ENCODE measurements at regions not wholly inside any gene's neighbourhood (a gene's known extent, or its start where the extent isn't known, plus 50 kb on each side); places are given as distances from the start of the nearest gene placed in this dataset.

DNA sequence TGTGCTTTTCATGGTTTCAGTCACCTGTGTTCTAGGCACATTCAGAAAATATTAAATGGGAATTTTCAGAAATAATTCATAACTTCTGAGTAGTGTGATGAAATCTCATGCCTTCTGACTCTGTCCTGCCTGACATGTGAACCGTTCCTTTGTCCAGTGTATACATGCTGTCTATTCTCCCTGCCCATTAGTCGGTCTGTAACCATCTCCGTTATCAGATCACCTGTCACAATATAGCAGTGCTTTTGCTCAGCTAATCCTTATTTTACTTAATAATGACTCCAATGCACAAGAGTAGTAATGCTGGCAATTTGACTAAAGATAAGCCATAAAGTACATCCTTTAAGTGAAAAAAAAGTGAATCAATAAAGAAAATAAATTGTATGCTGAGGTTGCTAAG lies 597.5 kb downstream of the BRINP3 start:
- no peaks in the 10 kb centered on the region for H3K36me3 ChIP-seq (ENCODE audit: insufficient read depth, low read length)
- H2AFZ ChIP-seq (ENCODE audit: low read depth, low read length): no peak overlapping the region
- H3K9ac ChIP-seq (ENCODE audit: low read depth, low read length): no peak overlapping the region
- DNase-seq (no peak), ATAC-seq (ENCODE audit: insufficient read depth, low read depth) (no peak)
- H3K9me3 ChIP-seq (ENCODE audit: insufficient read depth, low read length, severe bottlenecking): no peaks in the 10 kb centered on the region
- H3K4me3 ChIP-seq (ENCODE audit: low read depth in 1 of 2, low read length in 2 of 2): no peak overlapping the region
- H4K20me1 ChIP-seq (ENCODE audit: insufficient read depth, low read length): no peaks in the 10 kb centered on the region
- H3K27me3 ChIP-seq (ENCODE audit: insufficient read depth, low read length, poor library complexity): no peaks in the 10 kb centered on the region
- no peak overlapping the region for H3K4me2 ChIP-seq (ENCODE audit: insufficient read depth, low read length)
- TF ChIP-seq CTCF (IDR thresholded peaks at IDR 0.05; ENCODE audit: borderline replicate concordance, extremely low read depth, low read length, poor library complexity, severe bottlenecking) (no peak), EZH2 (IDR thresholded peaks at IDR 0.05; ENCODE audit: borderline replicate concordance, low read depth, low read length, severe bottlenecking) (no peak)
- no peak overlapping the region for H3K27ac ChIP-seq (ENCODE audit: low read length)
- H3K79me2 ChIP-seq (ENCODE audit: insufficient read depth, low read length): no peaks in the 10 kb centered on the region
- no peaks in the 10 kb centered on the region for H3K4me1 ChIP-seq (ENCODE audit: insufficient read depth, low read length)

DNA sequence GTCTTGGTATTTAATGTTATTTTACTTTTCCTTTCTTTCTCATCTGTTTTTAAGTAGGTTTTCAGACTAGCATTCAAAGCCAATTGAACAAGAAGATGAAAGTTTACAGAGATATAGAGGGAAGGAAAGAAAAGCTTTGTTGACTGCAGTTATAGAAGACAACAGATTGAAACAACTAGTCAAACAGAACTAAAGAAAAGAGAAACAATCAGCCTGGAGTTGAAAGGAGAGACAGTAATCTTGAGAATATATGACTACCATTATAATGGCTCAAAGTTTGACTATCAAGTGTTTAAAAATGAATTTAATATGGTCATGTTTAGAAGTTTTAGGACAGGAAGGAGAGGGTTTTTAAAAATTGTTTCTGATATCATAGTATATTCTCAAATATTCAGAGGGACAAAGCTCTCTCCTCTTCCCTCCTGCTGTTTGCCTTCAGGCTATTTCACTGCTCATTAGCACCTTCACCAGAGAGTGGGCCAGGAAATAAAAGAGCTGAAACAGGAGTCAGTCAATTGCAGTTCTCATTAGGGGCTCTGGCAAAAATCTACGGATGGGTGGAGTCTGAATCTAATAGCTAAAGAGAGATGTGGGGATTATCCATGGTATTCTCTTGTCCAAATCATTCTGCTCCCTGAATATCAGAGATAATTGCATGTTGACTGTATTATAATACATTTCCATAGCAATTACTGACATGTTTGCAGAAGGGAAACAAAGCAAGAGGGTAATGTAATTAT lies 577.8 kb downstream of the BRINP3 start:
- Histone ChIP-seq H3K27me3 (ENCODE audit: insufficient read depth, low read length, poor library complexity) (no peaks in the 10 kb centered on the region), H3K9me3 (ENCODE audit: insufficient read depth, low read length, severe bottlenecking) (no peaks in the 10 kb centered on the region), H3K9ac (ENCODE audit: low read depth, low read length) (no peak overlapping the region), H3K79me2 (ENCODE audit: insufficient read depth, low read length) (no peaks in the 10 kb centered on the region), H3K27ac (ENCODE audit: low read length) (no peak overlapping the region), H3K4me2 (ENCODE audit: insufficient read depth, low read length) (no peak overlapping the region), H4K20me1 (ENCODE audit: insufficient read depth, low read length) (no peaks in the 10 kb centered on the region), H2AFZ (ENCODE audit: low read depth, low read length) (no peak overlapping the region), H3K36me3 (ENCODE audit: insufficient read depth, low read length) (no peaks in the 10 kb centered on the region), H3K4me3 (ENCODE audit: low read depth in 1 of 2, low read length in 2 of 2) (no peak overlapping the region), H3K4me1 (ENCODE audit: insufficient read depth, low read length) (no peaks in the 10 kb centered on the region)
- no peak for ATAC-seq (ENCODE audit: insufficient read depth, low read depth)
- no peak for DNase-seq
- TF ChIP-seq CTCF (IDR thresholded peaks at IDR 0.05; ENCODE audit: borderline replicate concordance, extremely low read depth, low read length, poor library complexity, severe bottlenecking): no peak
- TF ChIP-seq EZH2 (IDR thresholded peaks at IDR 0.05; ENCODE audit: borderline replicate concordance, low read depth, low read length, severe bottlenecking): no peak

DNA sequence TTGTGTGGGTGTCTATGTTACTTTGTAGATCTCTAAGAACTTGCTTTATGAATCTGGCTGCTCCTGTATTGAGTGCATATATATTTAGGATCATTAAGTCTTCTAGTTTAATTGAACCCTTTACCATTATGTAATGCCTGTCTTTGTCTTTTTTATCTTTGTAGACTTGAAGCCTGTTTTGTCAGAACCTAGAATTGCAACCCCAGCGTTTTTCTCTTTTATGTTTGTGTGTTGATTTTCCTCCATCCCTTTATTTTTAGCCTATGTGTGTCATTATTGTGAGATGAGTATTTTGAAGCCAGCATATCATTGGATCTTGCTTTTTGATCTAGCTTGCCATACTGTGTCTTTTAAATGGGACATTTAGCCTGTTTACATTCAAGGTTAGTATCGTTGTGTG lies 573.2 kb downstream of the BRINP3 start:
- Histone ChIP-seq H3K27ac (ENCODE audit: low read length) (no peak overlapping the region), H3K9me3 (ENCODE audit: insufficient read depth, low read length, severe bottlenecking) (no peaks in the 10 kb centered on the region), H3K36me3 (ENCODE audit: insufficient read depth, low read length) (no peaks in the 10 kb centered on the region), H3K9ac (ENCODE audit: low read depth, low read length) (no peak overlapping the region), H3K4me2 (ENCODE audit: insufficient read depth, low read length) (no peak overlapping the region), H4K20me1 (ENCODE audit: insufficient read depth, low read length) (no peaks in the 10 kb centered on the region), H2AFZ (ENCODE audit: low read depth, low read length) (no peak overlapping the region), H3K27me3 (ENCODE audit: insufficient read depth, low read length, poor library complexity) (no peaks in the 10 kb centered on the region), H3K4me3 (ENCODE audit: low read depth in 1 of 2, low read length in 2 of 2) (no peak overlapping the region), H3K79me2 (ENCODE audit: insufficient read depth, low read length) (no peaks in the 10 kb centered on the region), H3K4me1 (ENCODE audit: insufficient read depth, low read length) (no peaks in the 10 kb centered on the region)
- no peak for TF ChIP-seq CTCF (IDR thresholded peaks at IDR 0.05; ENCODE audit: borderline replicate concordance, extremely low read depth, low read length, poor library complexity, severe bottlenecking)
- TF ChIP-seq EZH2 (IDR thresholded peaks at IDR 0.05; ENCODE audit: borderline replicate concordance, low read depth, low read length, severe bottlenecking): no peak
- ATAC-seq (ENCODE audit: insufficient read depth, low read depth) (no peak), DNase-seq (no peak)
